BJ (cell line): ENCODE measurements at regions not wholly inside any gene's neighbourhood (a gene's known extent, or its start where the extent isn't known, plus 50 kb on each side); places are given as distances from the start of the nearest gene placed in this dataset.

ENCODE experiments used
- CTCF ChIA-PET: fragments of 350-600 bp; formaldehyde crosslinking; extraction: SDS; loops from one replicate; lab custom pipeline; 2021; ENCODE audit warnings: antibody characterized with exemption, inconsistent platforms; lab: Yijun Ruan, JAX
- POLR2A ChIA-PET: fragments of 300-600 bp; sonication (Branson Sonifier 250); formaldehyde crosslinking; extraction: SDS; loops from one replicate; lab custom pipeline; 2021; ENCODE audit warnings: antibody characterized with exemption; lab: Charles Lee
- DNase-seq: peaks from one replicate; pipeline ENCODE4 v3.0.0-alpha.2; 2011; ENCODE audit warnings: low read depth
- H3K27me3 ChIP-seq: 2 replicates; pipeline ENCODE4 v1.6.0; 2011; ENCODE audit warnings: low read length; ENCODE audit not compliant: control insufficient read depth, insufficient read depth
- H3K36me3 ChIP-seq: 2 replicates; pipeline ENCODE4 v1.5.1; 2011; ENCODE audit warnings: low read length; ENCODE audit not compliant: control insufficient read depth, insufficient read depth
- H3K4me3 ChIP-seq: 2 replicates; pipeline ENCODE4 v1.5.1; 2011; ENCODE audit warnings: low read depth, mild to moderate bottlenecking, control low read depth, low read length
- CTCF ChIP-seq: IDR thresholded peaks from 2 replicates; pipeline ENCODE4 v1.5.1; 2011; ENCODE audit warnings: low read depth, mild to moderate bottlenecking, control low read depth, inconsistent platforms, low read length, moderate library complexity; ENCODE audit not compliant: insufficient read depth

DNA sequence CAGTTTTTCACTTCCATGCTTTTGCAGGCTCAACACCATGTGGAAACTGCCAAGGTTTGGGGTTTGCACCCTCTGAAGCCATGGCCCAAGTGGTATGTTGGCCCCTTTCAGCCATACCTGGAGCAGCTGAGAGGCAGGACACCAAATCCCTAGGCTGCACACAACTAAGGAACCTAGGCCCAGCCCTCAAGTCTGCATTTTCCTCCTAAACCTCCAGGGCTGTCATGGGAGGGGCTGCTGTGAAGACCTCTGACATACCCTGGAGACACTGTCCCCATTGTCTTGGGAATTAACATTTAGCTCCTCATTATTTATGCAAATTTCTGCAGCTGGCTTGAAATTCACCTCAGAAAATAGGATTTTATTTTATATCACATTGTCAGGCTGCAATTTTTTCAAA, 856.1 kb downstream of the TECRL start:
- no peaks in the 10 kb centered on the region for H3K27me3 ChIP-seq
- no peaks in the 10 kb centered on the region for H3K36me3 ChIP-seq
- POLR2A ChIA-PET: no interaction called here
- TF ChIP-seq CTCF: no peak
- no peak overlapping the region for H3K4me3 ChIP-seq
- CTCF ChIA-PET: no interaction called here
- DNase-seq: no peak

DNA sequence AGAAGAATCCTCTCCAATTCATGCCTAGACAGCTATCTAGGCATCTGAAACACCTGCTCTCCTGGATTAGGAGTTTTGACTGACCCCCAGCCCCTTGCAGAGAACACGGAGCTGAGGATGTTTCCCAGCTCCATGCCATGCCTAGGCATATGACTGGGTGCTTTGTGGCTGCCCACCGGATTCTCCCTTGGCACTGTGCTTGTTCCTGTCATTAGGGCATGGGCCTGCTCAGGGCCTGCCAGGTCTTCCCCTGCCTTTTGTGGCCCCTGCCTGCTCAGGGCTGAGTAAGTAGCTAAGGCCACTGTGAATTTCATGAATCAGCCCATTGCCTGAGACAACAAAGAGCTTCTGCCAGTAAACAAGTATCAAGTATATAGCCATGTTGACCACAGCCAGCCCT, 867.4 kb downstream of the TECRL start:
- no peaks in the 10 kb centered on the region for H3K27me3 ChIP-seq
- ChIA-PET POLR2A (no interaction called here), CTCF (no interaction called here)
- no peak for TF ChIP-seq CTCF
- no peak for DNase-seq
- H3K36me3 ChIP-seq: no peaks in the 10 kb centered on the region
- H3K4me3 ChIP-seq: no peak overlapping the region

GRCh38 chr4:63529581-63530337, 879.5 kb downstream of the TECRL start:
- CTCF ChIA-PET: no interaction called here
- no peak for TF ChIP-seq CTCF

GRCh38 chr4:63528256-63528991, 880.8 kb downstream of the TECRL start:
- no peak for DNase-seq
- CTCF ChIA-PET: no interaction called here
- H3K36me3 ChIP-seq: no peaks in the 10 kb centered on the region
- no peaks in the 10 kb centered on the region for H3K27me3 ChIP-seq
- POLR2A ChIA-PET: no interaction called here
- no peak for TF ChIP-seq CTCF
- H3K4me3 ChIP-seq: no peak overlapping the region

More at GRCh38 chr4:63529581-63530337, 879.5 kb downstream of the TECRL start:
- H3K36me3 ChIP-seq: no peaks in the 10 kb centered on the region
- H3K4me3 ChIP-seq: no peak overlapping the region
- no peaks in the 10 kb centered on the region for H3K27me3 ChIP-seq
- POLR2A ChIA-PET: no interaction called here
- no peak for DNase-seq

- no peak for TF ChIP-seq CTCF
- H3K4me3 ChIP-seq: no peak overlapping the region
- no peaks in the 10 kb centered on the region for H3K36me3 ChIP-seq
- ChIA-PET POLR2A (no interaction called here), CTCF (no interaction called here)
- no peak for DNase-seq
- H3K27me3 ChIP-seq: no peaks in the 10 kb centered on the region
Measured at GRCh38 chr4:63526251-63526650, 883.0 kb downstream of the TECRL start.
